Endodermal cell (in vitro differentiated cells): ENCODE measurements at regions not wholly inside any gene's neighbourhood (a gene's known extent, or its start where the extent isn't known, plus 50 kb on each side); places are given as distances from the start of the nearest gene placed in this dataset.

Source experiments
- DNase-seq: peaks from one replicate; pipeline ENCODE4 v3.0.0-alpha.2; 2017
- H3K27ac ChIP-seq: 2 replicates; pipeline ENCODE4 v1.5.1; 2013; ENCODE audit warnings: mild to moderate bottlenecking, low read depth, low read length, moderate library complexity
- H3K27me3 ChIP-seq: 2 replicates; pipeline ENCODE4 v1.6.1; 2013; ENCODE audit warnings: mild to moderate bottlenecking, low read length, moderate library complexity; ENCODE audit not compliant: insufficient read depth, control insufficient read depth, poor library complexity, severe bottlenecking
- H3K36me3 ChIP-seq: 2 replicates; pipeline ENCODE4 v1.7.0; 2013; ENCODE audit warnings: mild to moderate bottlenecking, low read length, moderate library complexity; ENCODE audit not compliant: control insufficient read depth, insufficient read depth
- H3K4me1 ChIP-seq: one replicate; pipeline ENCODE4 v1.7.0; 2013; ENCODE audit warnings: low read length; ENCODE audit not compliant: control insufficient read depth, insufficient read depth
- H3K4me3 ChIP-seq: 2 replicates; pipeline ENCODE4 v1.5.1; 2013; ENCODE audit warnings: mild to moderate bottlenecking, low read length, moderate library complexity
- H3K9ac ChIP-seq: 2 replicates; pipeline ENCODE4 v1.6.1; 2013; ENCODE audit warnings: mild to moderate bottlenecking, low read length, moderate library complexity; ENCODE audit not compliant: poor library complexity, severe bottlenecking; ENCODE audit errors: extremely low read depth
- H3K9me3 ChIP-seq: 2 replicates; pipeline ENCODE4 v1.6.1; 2013; ENCODE audit warnings: mild to moderate bottlenecking, low read length, moderate library complexity; ENCODE audit not compliant: control insufficient read depth
- H3K27ac Mint-ChIP-seq: 2 replicates; pipeline ENCODE4 v1.8.0; 2020; ENCODE audit warnings: mixed read lengths
- H3K27me3 Mint-ChIP-seq: 2 replicates; pipeline ENCODE4 v1.8.0; 2021; ENCODE audit warnings: mild to moderate bottlenecking, mixed read lengths; ENCODE audit not compliant: insufficient read depth
- H3K36me3 Mint-ChIP-seq: 2 replicates; pipeline ENCODE4 v1.8.0; 2020; ENCODE audit warnings: low read depth, mixed read lengths
- H3K4me1 Mint-ChIP-seq: 2 replicates; pipeline ENCODE4 v1.8.0; 2020; ENCODE audit warnings: mixed read lengths
- H3K4me3 Mint-ChIP-seq: 2 replicates; pipeline ENCODE4 v1.8.0; 2020; ENCODE audit warnings: mild to moderate bottlenecking, moderate library complexity, mixed read lengths
- H3K9me3 Mint-ChIP-seq: 2 replicates; pipeline ENCODE4 v1.8.0; 2020; ENCODE audit warnings: mild to moderate bottlenecking, mixed read lengths
- CTCF ChIP-seq: fragments of 200-600 bp; sonication (generic); conservative IDR thresholded peaks from 2 replicates; pipeline ENCODE4 v1.5.0; 2021; ENCODE audit warnings: antibody characterized with exemption, mild to moderate bottlenecking
- WGBS, 2 experiments: methylation state at CpG; one replicate each; pipeline versions ENCODE4 v1.1.5 to v1.1.7; 2013; ENCODE audit warnings: missing lambda C conversion rate in 2 of 2, mixed read lengths in 1 of 2; ENCODE audit not compliant: insufficient coverage in 1 of 2, insufficient read length in 1 of 2; 5-methylcytosine and 5-hydroxymethylcytosine counted together

DNA sequence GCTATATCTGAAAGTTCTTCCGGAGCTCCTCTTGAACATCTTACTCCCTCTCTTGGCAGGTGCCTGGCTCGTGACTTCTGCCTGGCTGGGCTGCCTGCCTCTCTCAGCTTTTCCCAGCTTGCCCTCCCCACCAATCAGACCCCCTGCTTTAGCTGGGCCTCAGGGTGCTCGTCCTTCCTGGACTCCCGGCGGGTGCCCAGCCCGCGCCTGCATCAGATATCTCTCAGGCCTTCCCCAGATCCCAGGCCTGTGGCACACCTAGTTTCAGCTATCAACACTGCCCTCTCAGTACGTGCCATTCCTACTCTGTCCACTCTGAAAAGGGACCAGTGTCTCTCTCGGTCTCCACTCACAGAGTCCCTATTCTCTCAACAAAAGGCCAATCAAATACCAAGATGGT, 96.5 kb upstream of the CLDN14 start:
- H3K27me3 ChIP-seq = no peaks in the 10 kb centered on the region
- Mint-ChIP-seq H3K27me3 (peaks cover under 1% of the 10 kb centered on the region), H3K4me1 (no peaks in the 10 kb centered on the region), H3K36me3 (no peaks in the 10 kb centered on the region), H3K27ac (no peak overlapping the region), H3K4me3 (no peak overlapping the region), H3K9me3 (no peaks in the 10 kb centered on the region)
- WGBS, 2 experiments = 92 to 93% methylated on average over 8 to 9 of the region's 9 CpGs
- TF ChIP-seq CTCF = no peak
- DNase-seq = no peak
- H3K9me3 ChIP-seq = no peaks in the 10 kb centered on the region
- H3K4me1 ChIP-seq = no peaks in the 10 kb centered on the region
- H3K36me3 ChIP-seq = no peaks in the 10 kb centered on the region
- H3K4me3 ChIP-seq = no peak overlapping the region
- H3K27ac ChIP-seq = no peak overlapping the region
- no peak overlapping the region for H3K9ac ChIP-seq

GRCh38 chr21:36579898-36580297, 100.0 kb upstream of the CLDN14 start:
- H3K9me3 ChIP-seq = no peaks in the 10 kb centered on the region
- no peak overlapping the region for H3K4me3 ChIP-seq
- H3K27me3 ChIP-seq = no peaks in the 10 kb centered on the region
- no peaks in the 10 kb centered on the region for H3K9me3 Mint-ChIP-seq
- H3K27ac Mint-ChIP-seq = no peak overlapping the region
- H3K4me3 Mint-ChIP-seq = no peak overlapping the region
- no peaks in the 10 kb centered on the region for H3K36me3 ChIP-seq
- no peak for TF ChIP-seq CTCF
- H3K27me3 Mint-ChIP-seq = peaks cover 4% of the 10 kb centered on the region
- 94% methylated on average over 1 of the region's 1 CpG; no CpG with 5 or more reads in 1 of the 2 experiments for WGBS, 2 experiments
- no peaks in the 10 kb centered on the region for H3K4me1 Mint-ChIP-seq
- no peak for DNase-seq
- no peaks in the 10 kb centered on the region for H3K36me3 Mint-ChIP-seq
- no peak overlapping the region for H3K9ac ChIP-seq
- H3K27ac ChIP-seq = no peak overlapping the region
- no peaks in the 10 kb centered on the region for H3K4me1 ChIP-seq

GRCh38 chr21:36582271-36582670, 102.3 kb upstream of the CLDN14 start:
- Histone ChIP-seq H3K4me1 (no peaks in the 10 kb centered on the region), H3K9me3 (no peaks in the 10 kb centered on the region), H3K27ac (no peak overlapping the region), H3K4me3 (no peak overlapping the region), H3K9ac (no peak overlapping the region), H3K36me3 (no peaks in the 10 kb centered on the region), H3K27me3 (no peaks in the 10 kb centered on the region)
- 92 to 100% methylated on average over 3 to 6 of the region's 6 CpGs for WGBS, 2 experiments
- H3K4me3 Mint-ChIP-seq = no peak overlapping the region
- H3K27ac Mint-ChIP-seq = no peak overlapping the region
- DNase-seq = no peak
- H3K36me3 Mint-ChIP-seq = no peaks in the 10 kb centered on the region
- TF ChIP-seq CTCF = no peak
- peaks cover 4% of the 10 kb centered on the region for H3K27me3 Mint-ChIP-seq
- no peaks in the 10 kb centered on the region for H3K9me3 Mint-ChIP-seq
- no peaks in the 10 kb centered on the region for H3K4me1 Mint-ChIP-seq
